Astrocyte of the spinal cord (primary cell): ENCODE measurements at regions not wholly inside any gene's neighbourhood (a gene's known extent, or its start where the extent isn't known, plus 50 kb on each side); places are given as distances from the start of the nearest gene placed in this dataset.
"Not testable (repeated sequence)": the region's sequence is repeated elsewhere in the genome, so short reads cannot be mapped to it uniquely, and the experiment has no call there.

Experiments used
- DNase-seq: peaks from one replicate; pipeline ENCODE4 v3.0.0; 2011; ENCODE audit warnings: low read depth, low spot score
- H3K4me3 ChIP-seq: 2 replicates; pipeline ENCODE4 v1.5.1; 2011; ENCODE audit warnings: low read depth, mild to moderate bottlenecking, low read length, moderate library complexity
- in situ Hi-C: cut with HindIII; loops from 2 replicates; pipeline ENCODE4 v1.10.0; 2017; ENCODE audit warnings: low sequenced_read_pairs
- TF ChIP-seq, protein P1 (sequence below): IDR thresholded peaks from 2 replicates; pipeline ENCODE4 v1.5.1; 2012; ENCODE audit warnings: low read depth, mild to moderate bottlenecking, low read length, inconsistent platforms

DNA sequence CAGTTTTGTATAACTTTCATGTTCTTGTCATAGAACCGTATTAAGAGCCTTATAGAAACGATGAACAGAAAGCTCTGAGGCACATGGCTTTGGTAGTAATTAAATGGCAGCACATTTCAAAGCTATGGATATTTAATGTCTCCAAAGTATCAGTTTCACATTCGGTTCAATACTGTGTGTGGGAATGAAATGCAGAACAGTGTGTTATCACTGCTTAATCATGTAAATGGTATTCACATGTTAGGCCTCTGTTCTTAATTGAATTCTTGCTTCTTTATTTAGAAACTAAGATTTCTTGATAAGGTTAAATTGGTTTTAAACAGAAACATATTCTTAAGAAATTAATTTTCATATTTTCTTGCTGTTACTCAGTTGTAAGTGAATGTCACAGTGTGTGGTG lies 701.0 kb upstream of the PITX2 start:
- TF ChIP-seq, protein P1, sequence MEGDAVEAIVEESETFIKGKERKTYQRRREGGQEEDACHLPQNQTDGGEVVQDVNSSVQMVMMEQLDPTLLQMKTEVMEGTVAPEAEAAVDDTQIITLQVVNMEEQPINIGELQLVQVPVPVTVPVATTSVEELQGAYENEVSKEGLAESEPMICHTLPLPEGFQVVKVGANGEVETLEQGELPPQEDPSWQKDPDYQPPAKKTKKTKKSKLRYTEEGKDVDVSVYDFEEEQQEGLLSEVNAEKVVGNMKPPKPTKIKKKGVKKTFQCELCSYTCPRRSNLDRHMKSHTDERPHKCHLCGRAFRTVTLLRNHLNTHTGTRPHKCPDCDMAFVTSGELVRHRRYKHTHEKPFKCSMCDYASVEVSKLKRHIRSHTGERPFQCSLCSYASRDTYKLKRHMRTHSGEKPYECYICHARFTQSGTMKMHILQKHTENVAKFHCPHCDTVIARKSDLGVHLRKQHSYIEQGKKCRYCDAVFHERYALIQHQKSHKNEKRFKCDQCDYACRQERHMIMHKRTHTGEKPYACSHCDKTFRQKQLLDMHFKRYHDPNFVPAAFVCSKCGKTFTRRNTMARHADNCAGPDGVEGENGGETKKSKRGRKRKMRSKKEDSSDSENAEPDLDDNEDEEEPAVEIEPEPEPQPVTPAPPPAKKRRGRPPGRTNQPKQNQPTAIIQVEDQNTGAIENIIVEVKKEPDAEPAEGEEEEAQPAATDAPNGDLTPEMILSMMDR: no peak
- no peak overlapping the region for H3K4me3 ChIP-seq
- in situ Hi-C loops: no loop called here
- DNase-seq: no peak

DNA sequence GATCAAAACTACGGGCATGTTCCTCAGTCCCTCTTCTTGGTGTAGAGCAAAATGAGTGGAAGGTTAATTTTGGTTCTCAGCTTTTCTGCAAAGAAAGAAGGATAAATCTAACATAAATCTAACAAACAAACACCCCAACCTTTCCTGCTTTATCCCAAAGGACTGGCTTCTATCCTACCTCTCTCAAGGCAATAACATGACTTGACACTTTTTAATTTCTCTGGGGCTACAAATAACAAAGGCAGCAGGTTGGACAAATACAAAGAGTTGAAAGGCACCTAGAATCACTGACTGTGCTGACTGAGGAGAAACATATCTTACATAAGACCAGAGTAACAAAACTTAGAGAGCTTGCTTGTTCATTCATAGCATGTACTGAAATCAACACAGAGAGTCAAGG lies 703.6 kb upstream of the PITX2 start:
- in situ Hi-C loops: no loop called here
- TF ChIP-seq, protein P1: no peak
- H3K4me3 ChIP-seq: no peak overlapping the region
- DNase-seq: no peak

DNA sequence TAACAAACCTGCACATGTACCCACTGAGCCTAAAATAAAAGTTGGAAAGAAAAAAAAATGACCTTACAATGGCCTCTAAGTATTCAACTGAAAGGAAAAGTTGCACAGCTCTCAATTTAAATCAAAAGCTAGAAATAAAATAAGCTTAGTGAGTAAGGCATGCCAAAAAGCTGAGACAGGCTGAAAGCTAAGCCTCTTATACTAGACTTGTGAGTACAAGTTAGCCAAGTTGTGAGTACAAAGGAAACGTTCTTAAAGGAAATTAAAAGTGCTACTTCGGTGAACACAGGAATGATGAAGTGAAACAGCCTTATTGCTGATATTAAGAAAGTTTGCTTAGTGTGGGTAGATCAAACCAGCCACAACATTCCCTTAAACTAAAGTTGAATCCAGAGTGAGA lies 707.9 kb upstream of the PITX2 start:
- in situ Hi-C loops: no loop called here
- DNase-seq: peak; percentile 19
- no peak overlapping the region for H3K4me3 ChIP-seq
- TF ChIP-seq, protein P1: no peak

DNA sequence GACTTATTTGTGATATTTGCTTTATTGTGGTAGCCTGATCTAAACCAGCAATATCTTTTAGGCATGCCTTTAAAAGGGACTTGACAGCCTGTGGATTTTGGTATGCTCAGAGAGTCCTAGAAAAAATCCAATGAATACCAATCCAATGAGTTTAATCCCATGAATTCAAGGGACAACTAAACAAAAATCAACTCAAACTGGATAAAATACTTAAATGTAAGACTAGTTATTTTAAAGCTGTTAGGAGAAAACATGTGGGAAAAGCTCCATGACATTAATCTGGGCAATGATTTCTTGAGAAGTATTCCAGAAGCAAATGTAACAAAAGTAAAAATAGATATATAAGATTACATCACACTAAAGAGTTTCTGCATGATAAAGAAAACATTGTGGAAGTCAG lies 711.5 kb upstream of the PITX2 start:
- in situ Hi-C loops: no loop called here
- DNase-seq: no peak
- TF ChIP-seq, protein P1: no peak
- H3K4me3 ChIP-seq: no peak overlapping the region

DNA sequence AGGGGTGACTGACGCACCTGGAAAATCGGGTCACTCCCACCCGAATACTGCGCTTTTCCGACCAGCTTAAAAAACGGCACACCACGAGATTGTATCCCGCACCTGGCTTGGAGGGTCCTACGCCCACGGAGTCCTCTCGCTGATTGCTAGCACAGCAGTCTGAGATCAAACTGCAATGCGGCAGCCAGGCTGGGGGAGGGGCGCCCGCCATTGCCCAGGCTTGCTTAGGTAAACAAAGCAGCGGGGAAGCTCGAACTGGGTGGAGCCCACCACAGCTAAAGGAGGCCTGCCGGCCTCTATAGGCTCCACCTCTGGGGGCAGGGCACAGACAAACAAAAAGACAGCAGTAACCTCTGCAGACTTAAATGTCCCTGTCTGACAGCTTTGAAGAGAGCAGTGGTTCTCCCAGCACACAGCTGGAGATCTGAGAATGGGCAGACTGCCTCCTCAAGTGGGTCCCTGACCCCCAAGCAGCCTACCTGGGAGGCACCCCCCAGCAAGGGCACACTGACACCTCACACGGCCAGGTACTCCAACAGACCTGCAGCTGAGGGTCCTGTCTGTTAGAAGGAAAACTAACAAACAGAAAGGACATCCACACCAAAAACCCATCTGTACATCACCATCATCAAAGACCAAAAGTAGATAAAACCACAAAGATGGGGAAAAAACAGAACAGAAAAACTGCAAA lies 714.5 kb upstream of the PITX2 start:
- in situ Hi-C loops, DNase-seq, H3K4me3 ChIP-seq: not testable (repeated sequence)

DNA sequence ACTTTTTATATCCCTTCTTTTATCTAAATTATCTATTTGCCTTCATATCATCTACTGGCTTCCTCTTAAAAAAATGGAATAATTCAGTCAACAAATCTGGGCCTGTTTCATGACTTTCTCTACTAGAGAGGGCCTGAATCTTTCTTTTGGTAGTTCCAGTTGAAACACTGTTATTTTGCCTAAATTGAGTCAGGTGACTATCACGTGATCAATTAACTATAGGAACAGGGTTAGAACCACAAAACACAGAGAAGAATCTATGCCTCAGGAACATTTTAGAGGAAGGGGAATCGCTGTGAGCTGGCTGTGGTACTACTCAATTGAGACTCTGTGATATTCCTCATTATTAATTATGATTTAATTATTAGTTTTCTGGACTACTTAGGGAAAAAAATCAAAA lies 736.7 kb upstream of the PITX2 start:
- no peak for DNase-seq
- in situ Hi-C loops: no loop called here
- H3K4me3 ChIP-seq: no peak overlapping the region
- TF ChIP-seq, protein P1: no peak

DNA sequence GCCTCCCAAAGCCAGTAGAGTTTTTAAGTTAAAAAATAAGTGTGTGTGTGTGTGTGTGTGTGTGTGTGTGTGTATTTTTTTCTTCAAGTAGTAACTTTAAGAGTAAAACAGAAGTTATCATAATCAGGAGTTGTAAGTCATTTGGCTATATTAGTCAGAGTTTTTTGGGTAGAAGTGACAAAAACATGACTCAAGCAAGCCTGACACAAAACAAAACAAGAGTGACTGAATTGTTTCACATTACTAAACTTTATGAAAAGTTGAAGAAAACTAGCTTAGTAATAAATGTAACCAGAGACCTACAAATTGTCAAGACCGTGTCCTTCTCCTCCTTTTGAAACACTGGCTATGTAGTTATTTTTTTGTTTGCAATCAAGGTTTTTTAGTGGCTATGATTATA lies 738.0 kb upstream of the PITX2 start:
- TF ChIP-seq, protein P1: no peak
- no peak overlapping the region for H3K4me3 ChIP-seq
- DNase-seq: no peak
- in situ Hi-C loops: no loop called here
